Activated CD8-positive, alpha-beta T cell treated with anti-CD3 and anti-CD28 coated beads, Interleukin-2, amount 10 ng/mL, durations not matched to agents 7 days and 5 days (primary cell): ENCODE measurements at regions not wholly inside any gene's neighbourhood (a gene's known extent, or its start where the extent isn't known, plus 50 kb on each side); places are given as distances from the start of the nearest gene placed in this dataset.

ENCODE experiments used
- ATAC-seq: fragments of 150-1000 bp; cut with Tn5 transposase; one replicate; pipeline ENCODE4 v1.10.0; 2021; ENCODE audit warnings: moderate library complexity
- CTCF ChIA-PET: fragments of 350-600 bp; sonication (Branson Sonifier 250); formaldehyde crosslinking; loops from one replicate; lab custom pipeline; 2021; ENCODE audit warnings: antibody characterized with exemption; lab: Charles Lee
- POLR2A ChIA-PET: fragments of 350-600 bp; sonication (Branson Sonifier 250); formaldehyde crosslinking; loops from one replicate; lab custom pipeline; 2021; ENCODE audit warnings: antibody characterized with exemption; lab: Charles Lee
- DNase-seq: peaks from one replicate; pipeline ENCODE4 v3.0.0-alpha.2; 2020
- H3K27ac Mint-ChIP-seq: one replicate; pipeline ENCODE4 v1.8.0; 2021; ENCODE audit warnings: mild to moderate bottlenecking, mixed read lengths
- H3K27me3 Mint-ChIP-seq: one replicate; pipeline ENCODE4 v1.8.0; 2021; ENCODE audit warnings: low read depth, mixed read lengths
- H3K36me3 Mint-ChIP-seq: one replicate; pipeline ENCODE4 v1.8.0; 2021; ENCODE audit warnings: low read depth, mixed read lengths
- H3K4me1 Mint-ChIP-seq: one replicate; pipeline ENCODE4 v1.8.0; 2021; ENCODE audit warnings: low read depth, mixed read lengths
- H3K4me3 Mint-ChIP-seq: one replicate; pipeline ENCODE4 v1.8.0; 2021; ENCODE audit warnings: mild to moderate bottlenecking, mixed read lengths
- H3K9me3 Mint-ChIP-seq: one replicate; pipeline ENCODE4 v1.8.0; 2022; ENCODE audit warnings: mixed read lengths; ENCODE audit not compliant: insufficient read depth

DNA sequence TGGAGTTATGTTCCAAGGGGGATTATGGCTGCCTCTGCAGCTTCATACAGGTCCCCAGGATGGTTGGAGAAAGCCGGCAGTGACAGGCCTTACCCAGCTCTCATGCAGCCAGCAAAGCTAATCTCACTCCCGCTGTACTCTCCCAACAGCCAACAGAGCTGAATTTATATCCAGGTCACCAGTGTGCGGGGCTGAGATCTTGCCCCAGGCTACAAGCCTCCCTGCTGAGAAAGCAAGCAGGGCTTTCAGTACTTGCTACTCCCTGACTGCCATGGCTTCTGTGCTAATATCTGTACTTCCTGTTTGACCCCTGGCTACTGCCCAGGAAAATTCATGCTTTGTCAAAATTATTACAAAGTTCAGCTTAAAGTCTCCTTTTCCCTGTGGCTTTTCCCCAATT, 92.9 kb downstream of the ATP23 start:
- Mint-ChIP-seq H3K27me3 (no peaks in the 10 kb centered on the region), H3K4me3 (no peak overlapping the region), H3K27ac (no peak overlapping the region), H3K4me1 (no peaks in the 10 kb centered on the region), H3K36me3 (no peaks in the 10 kb centered on the region), H3K9me3 (peaks cover 11% of the 10 kb centered on the region)
- POLR2A ChIA-PET: no interaction called here
- CTCF ChIA-PET: no interaction called here
- DNase-seq (no peak), ATAC-seq (no peak)

DNA sequence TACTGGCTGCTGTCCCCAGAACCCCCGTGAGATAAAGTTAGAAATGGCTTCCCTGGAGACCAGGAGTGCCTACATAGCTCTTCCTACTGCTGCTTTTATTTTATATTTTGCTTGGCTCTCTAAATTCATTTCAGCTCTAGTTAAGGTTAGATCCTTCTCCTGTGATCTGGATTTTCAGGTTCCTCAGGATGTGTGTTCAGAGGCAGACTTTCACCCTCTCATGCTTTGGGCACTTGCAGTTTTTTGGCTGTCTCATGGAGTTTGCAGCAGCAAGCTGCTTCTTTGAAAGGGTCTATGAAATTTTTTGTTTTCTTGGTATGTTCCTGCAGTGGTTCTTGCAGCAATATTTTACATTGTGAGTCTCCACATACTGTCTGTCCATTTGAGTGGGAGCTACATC, 93.3 kb downstream of the ATP23 start:
- ChIA-PET CTCF (no interaction called here), POLR2A (no interaction called here)
- Mint-ChIP-seq H3K36me3 (no peaks in the 10 kb centered on the region), H3K27me3 (no peaks in the 10 kb centered on the region), H3K27ac (no peak overlapping the region), H3K4me3 (no peak overlapping the region), H3K9me3 (peaks cover 11% of the 10 kb centered on the region), H3K4me1 (no peaks in the 10 kb centered on the region)
- DNase-seq: no peak
- no peak for ATAC-seq

DNA sequence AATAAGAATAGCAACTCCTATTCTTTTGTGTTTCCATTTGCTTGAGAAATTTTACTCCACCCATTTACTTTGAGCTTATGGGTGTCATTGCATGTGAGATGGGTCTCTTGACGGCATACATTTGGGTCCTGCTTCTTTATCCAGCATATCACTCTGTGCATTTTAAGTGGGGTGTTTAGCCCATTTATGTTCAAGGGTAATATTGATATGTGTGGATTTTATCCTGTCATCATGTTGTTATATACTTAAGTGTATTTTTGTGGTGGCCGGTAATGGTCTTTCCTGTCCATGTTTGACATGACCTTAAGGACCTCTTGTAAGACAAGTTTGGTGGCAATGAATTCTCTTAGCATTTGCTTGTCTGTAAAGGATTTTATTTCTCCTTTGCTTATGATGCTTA, 100.1 kb downstream of the ATP23 start:
- Mint-ChIP-seq H3K9me3 (no peaks in the 10 kb centered on the region), H3K27me3 (no peaks in the 10 kb centered on the region), H3K4me3 (no peak overlapping the region), H3K36me3 (no peaks in the 10 kb centered on the region), H3K4me1 (no peaks in the 10 kb centered on the region), H3K27ac (no peak overlapping the region)
- no peak for ATAC-seq
- POLR2A ChIA-PET: no interaction called here
- CTCF ChIA-PET: no interaction called here
- DNase-seq: no peak

DNA sequence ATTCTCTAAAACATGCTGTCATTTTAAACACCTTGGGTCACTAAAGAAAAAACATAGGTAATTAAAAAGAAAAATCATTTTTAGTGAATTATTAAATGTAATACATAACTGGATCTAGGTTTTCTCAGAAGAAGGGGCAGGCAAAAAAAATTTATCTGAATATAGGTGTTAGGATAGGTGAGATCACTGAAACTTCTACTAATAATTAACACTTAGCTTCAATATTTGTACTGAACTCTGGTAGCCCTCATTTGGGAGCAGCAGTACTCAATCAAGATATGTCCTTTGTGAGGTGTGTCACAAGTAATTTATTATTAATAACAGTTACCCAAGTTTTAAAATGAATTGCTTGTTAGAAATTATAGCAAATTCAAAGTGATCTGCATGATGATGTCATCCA, 103.6 kb downstream of the ATP23 start:
- Mint-ChIP-seq H3K27ac (no peak overlapping the region), H3K36me3 (no peaks in the 10 kb centered on the region), H3K4me3 (no peak overlapping the region), H3K4me1 (no peaks in the 10 kb centered on the region), H3K9me3 (no peaks in the 10 kb centered on the region), H3K27me3 (no peaks in the 10 kb centered on the region)
- POLR2A ChIA-PET: no interaction called here
- CTCF ChIA-PET: interaction anchor here (1.2 kb wide), 1 partner anchor 55 kb away, joined by 3 read pairs; no protein-coding TSS in a partner anchor
- DNase-seq: no peak
- ATAC-seq: no peak

DNA sequence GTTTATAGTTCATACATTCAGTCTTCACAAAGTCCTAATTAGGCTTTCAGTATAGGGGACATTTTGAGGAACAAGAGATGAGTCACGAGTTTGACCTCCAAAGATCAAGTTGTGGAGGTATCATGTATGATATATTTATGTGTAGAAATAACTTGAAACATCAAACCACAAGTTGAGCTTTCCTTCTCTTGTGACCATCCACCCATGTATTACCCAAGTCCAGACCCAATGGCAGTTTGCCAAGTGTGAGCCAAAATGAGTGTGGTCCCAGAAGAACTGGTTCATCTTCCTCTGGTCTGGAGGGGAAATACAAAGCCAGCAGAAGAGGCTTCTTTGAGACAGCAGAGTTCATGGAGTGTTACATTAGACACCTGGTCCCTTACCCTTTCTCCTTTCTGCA, 104.9 kb downstream of the ATP23 start:
- no peak overlapping the region for H3K27ac Mint-ChIP-seq
- no peaks in the 10 kb centered on the region for H3K27me3 Mint-ChIP-seq
- no peaks in the 10 kb centered on the region for H3K4me1 Mint-ChIP-seq
- DNase-seq (no peak), ATAC-seq (no peak)
- ChIA-PET CTCF (no interaction called here), POLR2A (no interaction called here)
- no peaks in the 10 kb centered on the region for H3K9me3 Mint-ChIP-seq
- H3K4me3 Mint-ChIP-seq: no peak overlapping the region
- no peaks in the 10 kb centered on the region for H3K36me3 Mint-ChIP-seq

DNA sequence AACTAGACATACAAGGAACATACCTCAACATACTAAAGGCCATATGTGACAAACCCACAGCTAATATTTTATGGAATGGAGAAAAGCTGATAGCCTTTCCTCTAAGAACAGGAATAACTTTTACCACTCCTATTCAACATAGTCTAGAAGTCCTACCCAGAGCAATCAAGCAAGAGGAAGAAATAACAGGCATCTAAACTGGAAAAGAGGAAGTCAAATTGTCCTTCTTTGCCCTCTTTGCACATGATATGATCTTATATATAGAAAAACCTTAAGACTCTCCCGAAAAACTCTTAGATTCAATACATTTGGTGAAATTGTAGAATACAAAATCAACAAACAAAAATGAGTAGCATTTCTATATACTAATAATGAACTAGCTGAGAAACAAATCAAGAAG, 110.0 kb downstream of the ATP23 start:
- Mint-ChIP-seq H3K4me3 (no peak overlapping the region), H3K9me3 (peaks cover 3% of the 10 kb centered on the region), H3K27me3 (no peaks in the 10 kb centered on the region), H3K4me1 (no peaks in the 10 kb centered on the region), H3K36me3 (no peaks in the 10 kb centered on the region), H3K27ac (no peak overlapping the region)
- DNase-seq (no peak), ATAC-seq (no peak)
- CTCF ChIA-PET: no interaction called here
- POLR2A ChIA-PET: no interaction called here

DNA sequence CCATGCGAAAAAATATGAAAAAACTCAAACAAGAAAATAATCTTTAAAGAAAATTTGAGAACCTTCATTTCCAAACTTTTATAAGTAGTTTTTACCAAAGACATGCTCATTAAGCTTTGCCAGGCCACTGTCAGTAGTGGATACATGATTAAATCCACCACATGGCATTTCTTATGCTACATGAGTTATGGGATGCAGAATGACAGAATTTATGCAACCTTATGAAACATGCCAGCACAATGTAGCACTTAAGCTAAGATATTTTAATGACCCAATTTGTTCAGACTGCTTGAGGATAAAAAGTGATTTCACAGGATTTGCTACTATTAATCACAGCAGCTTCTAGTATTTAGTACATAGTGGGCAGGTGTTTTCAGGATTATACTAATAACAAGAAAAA, 123.3 kb downstream of the ATP23 start:
- H3K27ac Mint-ChIP-seq: no peak overlapping the region

DNA sequence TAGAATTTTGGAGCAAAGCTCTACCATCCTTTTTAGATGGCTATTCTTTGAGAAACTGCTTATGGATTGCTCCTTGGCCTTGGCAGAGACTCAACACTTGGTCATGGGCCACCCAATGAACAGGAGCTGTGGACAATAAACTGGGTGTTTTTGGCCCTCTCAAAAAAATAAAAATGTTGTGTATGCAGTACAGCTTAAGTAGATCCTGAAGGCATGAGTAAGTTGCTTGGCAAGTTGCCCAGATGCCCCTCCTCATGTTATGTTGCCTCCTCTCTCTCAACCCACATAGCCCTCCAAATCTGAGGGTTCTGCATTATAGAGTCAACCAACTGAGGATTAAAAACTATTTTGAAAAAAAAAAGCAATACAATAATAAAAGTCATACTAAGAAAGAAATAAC, 124.9 kb downstream of the ATP23 start:
- ATAC-seq: no peak
- no peaks in the 10 kb centered on the region for H3K9me3 Mint-ChIP-seq
- no peak overlapping the region for H3K27ac Mint-ChIP-seq
- no peak for DNase-seq
- H3K4me3 Mint-ChIP-seq: no peak overlapping the region
- H3K27me3 Mint-ChIP-seq: no peaks in the 10 kb centered on the region
- H3K36me3 Mint-ChIP-seq: no peaks in the 10 kb centered on the region
- POLR2A ChIA-PET: no interaction called here
- CTCF ChIA-PET: no interaction called here
- H3K4me1 Mint-ChIP-seq: no peaks in the 10 kb centered on the region

More for the DNA sequence above, 123.3 kb downstream of the ATP23 start:
- DNase-seq (no peak), ATAC-seq (no peak)
- Mint-ChIP-seq H3K4me1 (no peaks in the 10 kb centered on the region), H3K27me3 (no peaks in the 10 kb centered on the region), H3K4me3 (no peak overlapping the region), H3K9me3 (no peaks in the 10 kb centered on the region), H3K36me3 (no peaks in the 10 kb centered on the region)
- CTCF ChIA-PET: no interaction called here
- POLR2A ChIA-PET: no interaction called here

DNA sequence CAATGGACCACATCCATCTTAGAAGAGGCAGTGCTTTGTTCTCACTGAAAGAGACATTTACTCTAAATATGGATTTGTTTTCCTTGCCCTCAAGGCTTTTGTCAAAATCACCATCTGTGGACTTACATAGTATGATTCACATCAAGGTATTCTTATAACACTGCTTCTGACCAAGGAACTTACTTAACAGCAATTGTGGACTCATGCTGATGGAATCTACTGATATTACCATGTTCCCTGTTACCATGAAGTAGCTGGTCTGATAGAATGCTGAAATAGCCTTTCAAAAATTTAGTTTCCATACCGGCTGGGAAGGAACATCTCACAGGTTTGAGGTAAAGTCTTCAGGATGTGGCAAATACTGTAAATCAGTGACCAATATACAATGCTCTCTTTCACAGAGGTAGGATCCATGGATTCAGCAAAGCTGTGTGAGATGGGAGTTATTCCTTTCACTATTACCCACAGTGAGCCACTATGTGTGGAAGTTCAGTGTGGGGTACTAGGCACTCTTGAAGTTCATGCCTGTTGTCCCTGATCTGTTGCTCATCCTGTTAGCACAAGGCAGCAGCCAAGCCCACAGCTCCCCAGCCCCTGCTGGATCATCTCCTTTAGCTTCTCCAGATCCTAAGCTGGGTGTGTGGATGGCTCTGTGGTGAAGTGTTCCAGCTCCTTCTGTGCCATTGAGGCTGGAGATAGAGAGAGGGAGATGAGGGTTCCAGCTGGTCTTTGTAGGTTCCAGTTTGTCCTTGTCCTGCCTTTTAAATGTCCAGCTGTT, 126.4 kb downstream of the ATP23 start:
- H3K9me3 Mint-ChIP-seq: no peaks in the 10 kb centered on the region
- CTCF ChIA-PET: no interaction called here
- H3K27me3 Mint-ChIP-seq: no peaks in the 10 kb centered on the region

DNA sequence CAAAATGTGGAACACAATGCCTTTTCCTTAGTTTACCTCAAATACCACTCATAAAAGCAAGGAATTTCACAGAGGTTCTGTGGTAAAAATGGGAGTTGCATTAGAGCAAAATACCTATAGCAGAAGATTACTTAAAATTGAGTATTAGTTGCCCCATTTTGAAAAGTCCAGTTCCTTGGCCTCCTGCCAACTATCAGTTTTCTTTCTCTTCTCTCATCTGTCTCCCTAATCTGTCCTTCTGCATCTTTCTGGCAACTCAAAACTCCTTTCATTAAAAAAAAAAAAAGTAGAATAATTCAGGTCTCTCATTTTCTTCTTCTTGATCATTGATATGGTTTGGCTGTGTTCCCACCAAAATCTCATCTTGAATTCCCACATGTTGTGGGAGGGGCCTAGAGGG, 127.3 kb downstream of the ATP23 start:
- Mint-ChIP-seq H3K36me3 (no peaks in the 10 kb centered on the region), H3K4me3 (no peak overlapping the region), H3K9me3 (no peaks in the 10 kb centered on the region), H3K4me1 (no peaks in the 10 kb centered on the region), H3K27me3 (no peaks in the 10 kb centered on the region), H3K27ac (no peak overlapping the region)
- ChIA-PET POLR2A (no interaction called here), CTCF (no interaction called here)
- ATAC-seq: no peak
- no peak for DNase-seq

More for the DNA sequence above, 126.4 kb downstream of the ATP23 start:
- no peak overlapping the region for H3K27ac Mint-ChIP-seq
- no peaks in the 10 kb centered on the region for H3K36me3 Mint-ChIP-seq
- no peak for DNase-seq
- H3K4me1 Mint-ChIP-seq: no peaks in the 10 kb centered on the region
- ATAC-seq: no peak
- no peak overlapping the region for H3K4me3 Mint-ChIP-seq
- POLR2A ChIA-PET: no interaction called here

DNA sequence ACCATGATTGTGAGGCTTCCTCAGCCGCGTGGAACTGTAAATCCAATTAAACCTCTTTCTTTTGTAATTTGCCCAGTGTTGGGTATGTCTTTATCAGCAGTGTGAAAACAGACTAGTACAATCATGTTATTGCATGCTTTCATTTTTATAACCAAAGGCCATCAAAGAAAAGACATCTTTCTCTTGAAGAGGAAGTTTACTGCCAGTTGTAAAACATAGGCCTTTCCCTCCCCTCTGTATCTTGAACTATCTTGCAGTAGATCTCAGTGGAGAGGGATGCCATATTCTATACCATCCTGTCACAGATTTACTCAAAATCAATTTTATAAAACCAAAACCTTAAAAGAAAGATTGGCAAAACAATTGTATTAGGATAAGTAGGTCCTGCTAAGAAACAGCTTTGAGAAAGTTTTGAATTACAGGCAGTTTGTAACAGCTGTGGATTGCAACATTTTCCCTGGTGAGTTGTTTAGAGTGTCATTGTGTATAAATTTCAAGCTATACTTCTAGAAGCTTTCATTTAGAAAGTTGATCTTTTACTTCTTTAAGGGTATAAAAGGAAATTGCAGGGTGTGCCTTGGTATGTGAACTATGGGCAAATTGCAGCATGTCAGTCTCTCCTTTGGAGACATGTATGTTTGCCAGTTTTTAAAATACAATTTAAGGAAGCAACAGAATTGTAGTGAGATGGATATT, 128.0 kb downstream of the ATP23 start:
- CTCF ChIA-PET: no interaction called here
- Mint-ChIP-seq H3K36me3 (no peaks in the 10 kb centered on the region), H3K27ac (no peak overlapping the region), H3K27me3 (no peaks in the 10 kb centered on the region), H3K4me1 (no peaks in the 10 kb centered on the region), H3K9me3 (no peaks in the 10 kb centered on the region), H3K4me3 (no peak overlapping the region)
- DNase-seq (no peak), ATAC-seq (no peak)
- POLR2A ChIA-PET: no interaction called here

DNA sequence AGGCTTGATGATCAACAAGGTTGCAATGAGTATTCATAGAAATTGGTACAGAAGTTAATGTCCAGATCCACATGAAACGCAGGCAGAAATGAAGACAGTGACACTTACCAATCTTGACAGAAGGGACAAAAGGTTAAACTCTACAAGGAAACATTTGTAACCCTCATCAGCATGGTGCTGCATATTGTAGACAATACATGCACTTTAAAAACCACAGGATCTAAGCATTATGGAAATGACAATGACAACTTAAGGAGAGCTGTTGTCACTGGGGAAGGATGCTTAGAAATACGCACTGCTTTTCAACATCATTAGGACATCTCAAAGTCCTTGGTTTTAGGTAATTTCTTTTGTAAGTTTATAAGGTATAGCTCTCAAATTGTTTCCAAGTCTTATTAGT, 130.6 kb downstream of the ATP23 start:
- CTCF ChIA-PET: no interaction called here
- H3K4me3 Mint-ChIP-seq: no peak overlapping the region
- ATAC-seq: no peak
- H3K27me3 Mint-ChIP-seq: no peaks in the 10 kb centered on the region
- DNase-seq: no peak
- H3K4me1 Mint-ChIP-seq: no peaks in the 10 kb centered on the region
- no peaks in the 10 kb centered on the region for H3K9me3 Mint-ChIP-seq
- POLR2A ChIA-PET: no interaction called here
- H3K27ac Mint-ChIP-seq: no peak overlapping the region
- H3K36me3 Mint-ChIP-seq: no peaks in the 10 kb centered on the region
